HepG2 (cell line): ENCODE measurements at regions not wholly inside any gene's neighbourhood (a gene's known extent, or its start where the extent isn't known, plus 50 kb on each side); places are given as distances from the start of the nearest gene placed in this dataset.

Experiments used
- ETV5 ChIP-seq: IDR thresholded peaks from 2 replicates; pipeline ENCODE4 v1.6.1; 2018; ENCODE audit warnings: missing biosample characterization, missing genetic modification reagents, inconsistent platforms, borderline replicate concordance
- GATAD1 ChIP-seq: IDR thresholded peaks from 2 replicates; pipeline ENCODE4 v1.6.1; 2016; ENCODE audit warnings: missing genetic modification reagents, missing compliant biosample characterization
- GATAD2A ChIP-seq: IDR thresholded peaks from 2 replicates; pipeline ENCODE4 v1.6.1; 2016
- HCFC1 ChIP-seq: fragments of 150-350 bp; IDR thresholded peaks from 2 replicates; pipeline ENCODE4 v1.6.1; 2014; ENCODE audit warnings: low read depth, low read length
- HHEX ChIP-seq: IDR thresholded peaks from 2 replicates; pipeline ENCODE4 v1.6.1; 2016; ENCODE audit warnings: control low read depth
- HOXA5 ChIP-seq: sonication (generic); formaldehyde crosslinking; IDR thresholded peaks from 2 replicates; pipeline ENCODE4 v1.4.0; 2020; ENCODE audit warnings: missing genetic modification reagents
- MIER2 ChIP-seq: IDR thresholded peaks from 2 replicates; pipeline ENCODE4 v1.6.1; 2016; ENCODE audit warnings: missing biosample characterization, missing genetic modification reagents
- NR2C2 ChIP-seq: sonication (generic); formaldehyde crosslinking; IDR thresholded peaks from 2 replicates; pipeline ENCODE4 v1.4.0; 2020; ENCODE audit warnings: missing genetic modification reagents, mild to moderate bottlenecking, moderate library complexity, borderline replicate concordance
- SMAD3 ChIP-seq: sonication (generic); formaldehyde crosslinking; IDR thresholded peaks from 2 replicates; pipeline ENCODE4 v1.4.0; 2020; ENCODE audit warnings: missing genetic modification reagents
- SOX5 ChIP-seq: IDR thresholded peaks from 2 replicates; pipeline ENCODE4 v1.6.1; 2016; ENCODE audit warnings: borderline replicate concordance
- SP4 ChIP-seq: sonication (generic); formaldehyde crosslinking; IDR thresholded peaks from 2 replicates; pipeline ENCODE4 v1.8.1; 2023; ENCODE audit warnings: mild to moderate bottlenecking, missing genetic modification reagents
- TOE1 ChIP-seq: sonication (generic); formaldehyde crosslinking; IDR thresholded peaks from 2 replicates; pipeline ENCODE4 v1.4.0; 2020; ENCODE audit warnings: mild to moderate bottlenecking, missing genetic modification reagents
- ZMYM4 ChIP-seq: sonication (generic); formaldehyde crosslinking; IDR thresholded peaks from 2 replicates; pipeline ENCODE4 v1.8.1; 2023; ENCODE audit warnings: mild to moderate bottlenecking, missing genetic modification reagents
- ZNF124 ChIP-seq: sonication (generic); formaldehyde crosslinking; IDR thresholded peaks from 2 replicates; pipeline ENCODE4 v1.4.0; 2020; ENCODE audit warnings: missing genetic modification reagents
- ZNF614 ChIP-seq: IDR thresholded peaks from 2 replicates; pipeline ENCODE4 v1.6.1; 2018; ENCODE audit warnings: missing biosample characterization, missing genetic modification reagents, inconsistent platforms, borderline replicate concordance
- ZNF619 ChIP-seq: sonication (generic); formaldehyde crosslinking; IDR thresholded peaks from 2 replicates; pipeline ENCODE4 v1.4.0; 2020; ENCODE audit warnings: mild to moderate bottlenecking, missing genetic modification reagents
- ZNF672 ChIP-seq: sonication (generic); formaldehyde crosslinking; IDR thresholded peaks from 2 replicates; pipeline ENCODE4 v1.8.1; 2022; ENCODE audit warnings: missing genetic modification reagents
- ZNF83 ChIP-seq: sonication (generic); formaldehyde crosslinking; IDR thresholded peaks from 2 replicates; pipeline ENCODE4 v1.4.0; 2020; ENCODE audit warnings: missing genetic modification reagents, mild to moderate bottlenecking, borderline replicate concordance
- TF ChIP-seq, protein P1 (sequence below), 2 experiments: sonication (generic) in 1 of 2; formaldehyde crosslinking in 1 of 2; IDR thresholded peaks; 2 replicates each; pipeline versions ENCODE4 v1.4.0 to v1.6.1; 2016 to 2020; ENCODE audit warnings: borderline replicate concordance in 1 of 2, low read depth in 1 of 2, mild to moderate bottlenecking in 1 of 2, missing genetic modification reagents in 1 of 2
- TF ChIP-seq, protein P2 (sequence below): IDR thresholded peaks from 2 replicates; pipeline ENCODE4 v1.6.1; 2016
- TF ChIP-seq, protein P3 (sequence below): sonication (generic); formaldehyde crosslinking; IDR thresholded peaks from 2 replicates; pipeline ENCODE4 v1.5.0; 2020; ENCODE audit warnings: missing genetic modification reagents
- TF ChIP-seq, protein P4 (sequence below): sonication (generic); formaldehyde crosslinking; IDR thresholded peaks from 2 replicates; pipeline ENCODE4 v1.5.1; 2020; ENCODE audit warnings: missing genetic modification reagents, mild to moderate bottlenecking, borderline replicate concordance
- TF ChIP-seq, protein P5 (sequence below): sonication (generic); formaldehyde crosslinking; IDR thresholded peaks from 2 replicates; pipeline ENCODE4 v1.4.0; 2020; ENCODE audit warnings: missing genetic modification reagents; ENCODE audit errors: not compliant biosample characterization

DNA sequence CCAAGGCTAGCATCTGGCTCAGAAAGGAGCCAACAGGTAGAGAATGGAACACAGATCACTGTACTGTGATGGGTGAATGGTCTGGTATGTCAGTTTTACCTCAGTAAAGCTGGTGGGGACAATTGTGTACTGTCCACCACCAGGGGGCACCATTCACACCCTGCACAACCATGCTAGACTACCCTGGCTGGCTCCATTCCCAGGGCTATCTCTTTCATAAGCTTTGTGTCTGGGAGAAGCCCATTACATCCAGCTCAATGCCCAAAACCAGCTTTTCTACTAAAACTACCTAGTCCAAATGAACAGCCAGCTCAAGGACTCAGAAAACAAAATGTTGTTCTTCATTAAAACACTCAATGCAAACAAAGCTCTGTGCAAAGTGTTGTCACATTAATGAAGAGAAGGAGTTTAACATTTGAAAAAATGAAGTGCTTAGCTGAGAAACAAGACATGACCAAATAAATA is 62.0 kb upstream of the RASAL2 start (continued):
- TF ChIP-seq SOX5 (CRISPR knock-in tag) (peak; percentile 23; the same call in 1 of the 2 replicates), SMAD3 (CRISPR knock-in tag) (0 out of 2 replicates have a peak, but pooled peaks have one; percentile 26), MIER2 (CRISPR knock-in tag) (0 out of 2 replicates have a peak, but pooled peaks have one; percentile 49), ZMYM4 (CRISPR knock-in tag) (peak; percentile 39; the same call in 1 of the 2 replicates), GATAD1 (CRISPR knock-in tag) (0 out of 2 replicates have a peak, but pooled peaks have one; percentile 22), TOE1 (no peak), HHEX (CRISPR knock-in tag) (no peak), ZNF83 (CRISPR knock-in tag) (no peak), ZNF619 (CRISPR knock-in tag) (no peak), NR2C2 (CRISPR knock-in tag) (no peak), HCFC1 (no peak), ZNF672 (CRISPR knock-in tag) (no peak), ZNF614 (CRISPR knock-in tag) (peak; percentile 20; the same call in 1 of the 2 replicates), HOXA5 (CRISPR knock-in tag) (no peak), ZNF124 (CRISPR knock-in tag) (no peak; the same call in 1 of the 2 replicates), SP4 (CRISPR knock-in tag) (no peak), GATAD2A (CRISPR knock-in tag) (peak; percentile 79), ETV5 (0 out of 2 replicates have a peak, but pooled peaks have one; percentile 14)
- TF ChIP-seq, protein P1, sequence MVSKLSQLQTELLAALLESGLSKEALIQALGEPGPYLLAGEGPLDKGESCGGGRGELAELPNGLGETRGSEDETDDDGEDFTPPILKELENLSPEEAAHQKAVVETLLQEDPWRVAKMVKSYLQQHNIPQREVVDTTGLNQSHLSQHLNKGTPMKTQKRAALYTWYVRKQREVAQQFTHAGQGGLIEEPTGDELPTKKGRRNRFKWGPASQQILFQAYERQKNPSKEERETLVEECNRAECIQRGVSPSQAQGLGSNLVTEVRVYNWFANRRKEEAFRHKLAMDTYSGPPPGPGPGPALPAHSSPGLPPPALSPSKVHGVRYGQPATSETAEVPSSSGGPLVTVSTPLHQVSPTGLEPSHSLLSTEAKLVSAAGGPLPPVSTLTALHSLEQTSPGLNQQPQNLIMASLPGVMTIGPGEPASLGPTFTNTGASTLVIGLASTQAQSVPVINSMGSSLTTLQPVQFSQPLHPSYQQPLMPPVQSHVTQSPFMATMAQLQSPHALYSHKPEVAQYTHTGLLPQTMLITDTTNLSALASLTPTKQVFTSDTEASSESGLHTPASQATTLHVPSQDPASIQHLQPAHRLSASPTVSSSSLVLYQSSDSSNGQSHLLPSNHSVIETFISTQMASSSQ (IDR thresholded peaks at IDR 0.05; ENCODE audit: low read depth): no peak
- TF ChIP-seq, protein P1 (CRISPR knock-in tag; IDR thresholded peaks at IDR 0.05; ENCODE audit: borderline replicate concordance): peak; percentile 19; the same call in 1 of the 2 replicates
- TF ChIP-seq, protein P2, sequence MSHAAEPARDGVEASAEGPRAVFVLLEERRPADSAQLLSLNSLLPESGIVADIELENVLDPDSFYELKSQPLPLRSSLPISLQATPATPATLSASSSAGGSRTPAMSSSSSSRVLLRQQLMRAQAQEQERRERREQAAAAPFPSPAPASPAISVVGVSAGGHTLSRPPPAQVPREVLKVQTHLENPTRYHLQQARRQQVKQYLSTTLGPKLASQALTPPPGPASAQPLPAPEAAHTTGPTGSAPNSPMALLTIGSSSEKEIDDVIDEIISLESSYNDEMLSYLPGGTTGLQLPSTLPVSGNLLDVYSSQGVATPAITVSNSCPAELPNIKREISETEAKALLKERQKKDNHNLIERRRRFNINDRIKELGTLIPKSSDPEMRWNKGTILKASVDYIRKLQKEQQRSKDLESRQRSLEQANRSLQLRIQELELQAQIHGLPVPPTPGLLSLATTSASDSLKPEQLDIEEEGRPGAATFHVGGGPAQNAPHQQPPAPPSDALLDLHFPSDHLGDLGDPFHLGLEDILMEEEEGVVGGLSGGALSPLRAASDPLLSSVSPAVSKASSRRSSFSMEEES (CRISPR knock-in tag): no peak
- TF ChIP-seq, protein P3, sequence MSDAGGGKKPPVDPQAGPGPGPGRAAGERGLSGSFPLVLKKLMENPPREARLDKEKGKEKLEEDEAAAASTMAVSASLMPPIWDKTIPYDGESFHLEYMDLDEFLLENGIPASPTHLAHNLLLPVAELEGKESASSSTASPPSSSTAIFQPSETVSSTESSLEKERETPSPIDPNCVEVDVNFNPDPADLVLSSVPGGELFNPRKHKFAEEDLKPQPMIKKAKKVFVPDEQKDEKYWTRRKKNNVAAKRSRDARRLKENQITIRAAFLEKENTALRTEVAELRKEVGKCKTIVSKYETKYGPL (CRISPR knock-in tag): no peak
- TF ChIP-seq, protein P4, sequence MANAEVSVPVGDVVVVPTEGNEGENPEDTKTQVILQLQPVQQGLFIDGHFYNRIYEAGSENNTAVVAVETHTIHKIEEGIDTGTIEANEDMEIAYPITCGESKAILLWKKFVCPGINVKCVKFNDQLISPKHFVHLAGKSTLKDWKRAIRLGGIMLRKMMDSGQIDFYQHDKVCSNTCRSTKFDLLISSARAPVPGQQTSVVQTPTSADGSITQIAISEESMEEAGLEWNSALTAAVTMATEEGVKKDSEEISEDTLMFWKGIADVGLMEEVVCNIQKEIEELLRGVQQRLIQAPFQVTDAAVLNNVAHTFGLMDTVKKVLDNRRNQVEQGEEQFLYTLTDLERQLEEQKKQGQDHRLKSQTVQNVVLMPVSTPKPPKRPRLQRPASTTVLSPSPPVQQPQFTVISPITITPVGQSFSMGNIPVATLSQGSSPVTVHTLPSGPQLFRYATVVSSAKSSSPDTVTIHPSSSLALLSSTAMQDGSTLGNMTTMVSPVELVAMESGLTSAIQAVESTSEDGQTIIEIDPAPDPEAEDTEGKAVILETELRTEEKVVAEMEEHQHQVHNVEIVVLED (CRISPR knock-in tag): no peak
- TF ChIP-seq, protein P5, sequence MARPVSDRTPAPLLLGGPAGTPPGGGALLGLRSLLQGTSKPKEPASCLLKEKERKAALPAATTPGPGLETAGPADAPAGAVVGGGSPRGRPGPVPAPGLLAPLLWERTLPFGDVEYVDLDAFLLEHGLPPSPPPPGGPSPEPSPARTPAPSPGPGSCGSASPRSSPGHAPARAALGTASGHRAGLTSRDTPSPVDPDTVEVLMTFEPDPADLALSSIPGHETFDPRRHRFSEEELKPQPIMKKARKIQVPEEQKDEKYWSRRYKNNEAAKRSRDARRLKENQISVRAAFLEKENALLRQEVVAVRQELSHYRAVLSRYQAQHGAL: no peak
